NCI-H128 (cell line): ENCODE measurements at regions not wholly inside any gene's neighbourhood (a gene's known extent, or its start where the extent isn't known, plus 50 kb on each side); places are given as distances from the start of the nearest gene placed in this dataset.
"Not testable (repeated sequence)": the region's sequence is repeated elsewhere in the genome, so short reads cannot be mapped to it uniquely, and the experiment has no call there.

Experiments
- DNase-seq: peaks from one replicate; lab custom pipeline; 2025; ENCODE audit not compliant: unreplicated experiment; lab: John Stamatoyannopoulos, UW

DNA sequence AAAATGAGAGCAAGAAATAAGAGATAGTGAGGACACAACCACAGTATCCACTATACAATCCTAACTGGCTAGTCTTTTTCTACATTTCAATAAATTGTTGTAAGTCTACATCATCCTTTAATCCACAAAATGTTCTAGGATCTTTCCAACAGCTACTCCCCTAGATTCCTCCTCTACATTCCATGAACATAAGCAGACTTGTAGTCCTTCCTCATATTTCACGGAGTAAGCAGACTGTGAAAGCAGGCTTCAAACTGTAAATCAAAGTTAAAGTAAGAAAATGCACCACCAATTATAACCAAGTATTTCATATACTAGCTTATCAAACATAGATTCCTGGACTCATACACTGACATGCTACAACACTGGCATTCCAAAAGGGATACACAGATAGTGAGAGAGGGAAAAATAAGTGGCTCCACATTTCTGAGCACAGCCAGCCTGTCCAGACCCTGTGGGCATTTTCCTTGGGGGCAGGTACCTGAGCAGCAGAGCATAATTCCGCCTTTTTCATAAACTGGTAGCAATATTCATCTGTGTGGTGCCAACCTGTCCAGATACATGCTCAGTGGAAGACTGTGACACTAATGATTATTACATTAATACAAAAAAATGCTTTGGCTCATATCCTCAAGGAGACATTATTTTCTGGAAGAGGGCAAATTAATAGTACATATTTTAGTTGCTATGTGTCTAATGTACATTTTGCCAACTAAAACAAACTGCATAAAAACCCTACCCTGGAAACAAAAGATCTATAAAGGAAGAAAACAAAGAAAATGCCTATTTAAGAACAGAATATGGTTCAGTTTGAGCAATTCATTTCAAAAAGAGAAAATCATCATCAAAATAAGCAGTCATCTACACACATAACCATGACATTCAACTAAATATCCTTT, 113.3 kb upstream of the FSCB start:
- DNase-seq, result no peak

- DNase-seq, result no peak
Observed at GRCh38 chr14:44616204-44616603, 109.1 kb upstream of the FSCB start.

- DNase-seq, result no peak
Observed at GRCh38 chr14:44613061-44613712, 106.1 kb upstream of the FSCB start.

DNA sequence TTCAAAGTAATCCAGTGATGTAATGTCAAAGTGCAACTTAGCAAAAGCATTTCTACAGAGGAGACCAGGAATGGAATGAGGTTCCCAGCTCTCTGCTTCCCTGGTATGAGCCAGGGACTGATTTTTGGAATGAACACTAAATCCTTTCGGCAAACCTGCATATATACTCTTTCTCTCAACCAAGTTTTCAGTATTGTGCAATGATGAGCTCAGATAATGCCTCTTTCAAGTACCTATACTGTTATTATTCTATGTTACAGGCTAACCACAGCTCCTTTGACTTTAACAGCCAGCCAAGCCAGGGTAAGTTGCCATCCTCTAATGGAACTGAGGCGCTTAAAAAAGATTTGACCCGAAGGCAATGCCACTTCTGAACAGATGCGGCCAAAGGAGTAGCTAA, 104.9 kb upstream of the FSCB start:
- no peak for DNase-seq

DNA sequence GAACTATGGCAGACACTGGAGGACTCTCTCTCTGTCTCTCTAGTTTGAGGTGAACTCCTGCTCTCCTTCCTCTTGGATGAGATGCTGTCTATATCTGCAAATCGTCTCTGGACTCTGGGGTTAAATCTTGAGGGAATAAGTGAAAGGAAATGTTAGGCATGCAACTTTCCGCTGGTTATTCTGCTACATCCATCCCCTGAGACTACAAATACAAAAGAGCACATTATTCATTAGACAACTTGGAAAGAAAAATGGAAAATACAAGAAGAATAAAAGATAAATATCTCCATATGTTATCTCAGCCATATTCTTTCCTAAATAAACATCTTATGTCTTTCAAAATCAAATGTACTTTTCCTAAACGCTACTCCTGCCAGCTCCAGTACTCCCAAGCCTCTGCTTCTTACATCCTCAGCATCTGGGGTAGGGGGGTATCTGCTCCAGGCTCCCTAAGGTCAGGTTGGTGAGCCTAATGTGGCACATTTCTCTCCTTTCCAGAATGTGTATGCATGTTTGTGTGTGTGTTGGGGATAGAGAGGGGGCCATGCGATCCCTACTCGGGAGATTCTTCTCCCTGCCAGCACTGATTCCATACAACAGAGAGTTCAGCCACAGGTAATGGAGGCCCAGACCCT, 102.9 kb upstream of the FSCB start:
- no peak for DNase-seq

- DNase-seq, result no peak
Observed at GRCh38 chr14:44609201-44609600, 102.1 kb upstream of the FSCB start.

DNA sequence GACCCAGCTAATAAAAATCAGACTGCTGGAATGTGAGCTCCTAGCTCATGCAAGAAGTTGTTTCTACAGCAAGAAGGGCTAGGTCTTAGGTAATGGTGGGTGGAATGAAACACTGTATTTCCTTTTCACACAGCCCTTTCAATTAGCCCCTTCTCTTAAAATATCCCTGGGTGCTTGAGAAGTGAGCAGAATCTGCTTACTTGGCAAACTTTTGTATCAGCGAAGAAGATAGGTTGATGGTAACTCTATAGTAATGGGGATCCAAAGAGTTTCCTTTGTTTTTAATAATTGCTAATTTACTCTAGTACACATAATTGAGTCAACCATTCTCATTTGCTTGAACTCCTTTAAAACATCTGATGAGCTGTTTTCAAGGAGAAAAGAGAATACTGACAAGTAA, 100.6 kb upstream of the FSCB start:
- DNase-seq, result no peak

DNA sequence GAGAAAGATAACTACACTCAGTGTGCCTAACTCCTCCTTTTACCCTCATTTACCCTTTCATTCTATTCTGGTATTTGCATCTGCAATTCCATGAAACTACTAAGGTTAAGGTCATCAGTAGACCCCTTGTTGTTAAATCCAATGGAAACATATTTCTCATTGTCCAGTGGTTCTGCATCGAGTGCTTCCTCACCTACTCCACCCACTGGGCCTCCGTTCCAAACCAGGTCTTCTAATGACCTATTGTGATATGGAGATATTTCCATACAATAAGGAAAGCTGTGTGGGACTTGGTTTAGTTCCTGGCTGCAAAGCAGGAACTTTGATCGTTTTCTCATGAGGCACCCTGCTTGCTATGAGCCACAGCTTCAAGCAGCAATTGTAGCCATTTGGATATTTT, 99.5 kb upstream of the FSCB start:
- no peak for DNase-seq

GRCh38 chr14:44601266-44601665, 94.2 kb upstream of the FSCB start:
- not testable (repeated sequence) for DNase-seq

DNA sequence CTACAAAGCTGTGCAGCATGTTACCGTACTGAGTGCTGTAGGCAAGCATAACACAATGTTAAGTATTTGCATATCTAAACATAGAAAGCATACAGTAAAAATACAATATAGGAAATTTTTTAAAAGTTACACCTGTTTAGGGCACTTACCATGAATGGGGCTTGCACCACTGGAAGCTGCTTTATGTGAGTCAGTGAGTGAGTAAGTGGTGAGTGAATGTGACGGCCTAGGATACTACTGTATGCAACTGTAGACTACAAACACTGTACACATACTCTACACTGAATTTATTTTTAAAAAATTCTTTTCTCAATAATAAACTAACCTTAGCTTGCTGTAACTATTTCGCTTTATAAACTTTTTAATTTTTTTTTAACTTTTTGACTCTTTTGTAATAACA, 82.1 kb upstream of the FSCB start:
- DNase-seq, result no peak

GRCh38 chr14:44586910-44587309, 79.8 kb upstream of the FSCB start:
- peak; percentile 41 for DNase-seq

DNA sequence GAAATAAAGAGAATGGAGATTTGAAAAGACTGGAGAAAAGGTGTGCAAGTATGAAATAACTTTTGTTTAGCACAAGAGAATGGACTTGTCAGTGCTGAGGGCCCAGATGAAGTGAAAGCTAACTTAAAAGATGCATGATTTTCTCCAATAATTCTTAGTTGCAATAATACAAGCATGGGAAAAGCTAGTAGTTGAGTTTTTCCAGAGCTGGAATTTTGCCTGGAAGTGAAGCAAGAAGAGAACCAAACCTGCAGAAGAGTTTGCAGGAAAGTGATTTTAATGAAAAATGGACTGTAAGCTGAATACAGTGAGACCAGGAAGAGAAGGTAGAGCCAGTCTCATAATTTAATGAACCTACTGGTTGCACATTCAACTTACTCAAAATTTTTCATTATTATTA, 69.3 kb upstream of the FSCB start:
- DNase-seq, result no peak

GRCh38 chr14:44567997-44568396, 60.9 kb upstream of the FSCB start:
- no peak for DNase-seq

DNA sequence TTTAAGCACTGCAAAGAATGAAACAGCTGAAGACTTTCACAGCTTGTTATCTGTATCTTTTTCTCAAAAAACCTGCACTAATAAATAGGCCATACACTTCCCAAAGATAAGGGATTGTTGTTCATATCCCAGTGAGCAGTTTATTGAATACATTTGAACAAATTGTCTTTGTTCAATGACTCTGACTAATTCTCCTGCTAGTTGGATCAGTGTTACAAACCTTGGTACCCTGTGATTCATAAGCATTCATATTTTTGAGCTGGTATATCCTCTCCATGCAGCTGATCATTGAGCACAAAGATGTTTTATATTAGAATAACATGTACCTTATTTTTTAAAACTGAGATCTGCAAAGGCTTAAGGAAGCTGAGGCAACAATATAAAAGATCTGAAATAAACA, 58.9 kb upstream of the FSCB start:
- DNase-seq, result no peak

DNA sequence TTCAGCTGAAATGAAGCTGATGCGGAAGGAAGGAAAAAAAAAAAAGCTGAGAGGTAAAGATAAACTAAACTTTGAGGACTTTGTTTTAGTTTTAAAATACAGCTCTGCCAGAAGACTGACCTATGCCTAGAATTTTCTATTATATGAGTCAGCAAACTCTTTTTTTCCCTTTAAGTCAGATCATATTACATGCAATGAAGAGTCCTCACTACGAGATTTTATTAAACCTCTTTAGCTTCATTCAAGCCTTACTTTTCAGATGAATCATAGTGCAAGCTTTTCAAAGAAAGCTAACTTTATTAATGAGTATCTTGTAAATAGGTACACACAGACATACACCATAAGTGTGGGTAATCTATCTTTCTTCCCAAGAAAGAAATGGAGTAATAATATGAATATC, 57.8 kb upstream of the FSCB start:
- no peak for DNase-seq
